ENCODE measurements at regions not wholly inside any gene's neighbourhood (a gene's known extent, or its start where the extent isn't known, plus 50 kb on each side); places are given as distances from the start of the nearest gene placed in this dataset.
"Not testable (repeated sequence)": the region's sequence is repeated elsewhere in the genome, so short reads cannot be mapped to it uniquely, and the experiment has no call there.

- DNase-seq (ENCODE audit: low read depth) = not testable (repeated sequence)
Measured at GRCh38 chr2:87431051-87431450, 316.8 kb upstream of the PLGLB2 start.

- not testable (repeated sequence) for DNase-seq (ENCODE audit: low read depth)
Measured at GRCh38 chr2:87432711-87433453, 315.0 kb upstream of the PLGLB2 start.

- not testable (repeated sequence) for DNase-seq (ENCODE audit: low read depth)
Measured at GRCh38 chr2:87436007-87436406, 311.9 kb upstream of the PLGLB2 start.

- not testable (repeated sequence) for DNase-seq (ENCODE audit: low read depth)
Measured at GRCh38 chr2:87437701-87438260, 310.1 kb upstream of the PLGLB2 start.

- not testable (repeated sequence) for DNase-seq (ENCODE audit: low read depth)
Measured at GRCh38 chr2:87438780-87439454, 309.0 kb upstream of the PLGLB2 start.

- not testable (repeated sequence) for DNase-seq (ENCODE audit: low read depth)
Measured at GRCh38 chr2:87439617-87440204, 308.2 kb upstream of the PLGLB2 start.

- DNase-seq (ENCODE audit: low read depth) = not testable (repeated sequence)
Measured at GRCh38 chr2:87440650-87441049, 307.2 kb upstream of the PLGLB2 start.

GRCh38 chr2:87441375-87441774, 306.5 kb upstream of the PLGLB2 start:
- not testable (repeated sequence) for DNase-seq (ENCODE audit: low read depth)

GRCh38 chr2:87442983-87443577, 304.8 kb upstream of the PLGLB2 start:
- DNase-seq (ENCODE audit: low read depth) = not testable (repeated sequence)

GRCh38 chr2:87444951-87445350, 302.9 kb upstream of the PLGLB2 start:
- DNase-seq (ENCODE audit: low read depth) = not testable (repeated sequence)

- DNase-seq (ENCODE audit: low read depth) = peak; percentile 7
Measured at GRCh38 chr2:87445613-87446312, 302.1 kb upstream of the PLGLB2 start.

GRCh38 chr2:87446313-87446696, 301.6 kb upstream of the PLGLB2 start:
- peak; percentile 26 for DNase-seq (ENCODE audit: low read depth)

GRCh38 chr2:87449462-87449980, 298.4 kb upstream of the PLGLB2 start:
- DNase-seq (ENCODE audit: low read depth) = not testable (repeated sequence)

GRCh38 chr2:87452193-87452592, 295.7 kb upstream of the PLGLB2 start:
- DNase-seq (ENCODE audit: low read depth) = peak; percentile 1

- DNase-seq (ENCODE audit: low read depth) = peak; percentile 45
Measured at GRCh38 chr2:87452861-87453260, 295.0 kb upstream of the PLGLB2 start.

GRCh38 chr2:87453965-87454364, 293.9 kb upstream of the PLGLB2 start:
- DNase-seq (ENCODE audit: low read depth) = peak; percentile 3

GRCh38 chr2:87454421-87454820, 293.5 kb upstream of the PLGLB2 start:
- DNase-seq (ENCODE audit: low read depth) = peak; percentile 27

GRCh38 chr2:87455209-87455853, 292.6 kb upstream of the PLGLB2 start:
- DNase-seq (ENCODE audit: low read depth) = not testable (repeated sequence)

- not testable (repeated sequence) for DNase-seq (ENCODE audit: low read depth)
Measured at GRCh38 chr2:87455854-87456249, 292.0 kb upstream of the PLGLB2 start.

- DNase-seq (ENCODE audit: low read depth) = peak; percentile 5
Measured at GRCh38 chr2:87456477-87457128, 291.3 kb upstream of the PLGLB2 start.
